ENCODE measurements at regions not wholly inside any gene's neighbourhood (a gene's known extent, or its start where the extent isn't known, plus 50 kb on each side); places are given as distances from the start of the nearest gene placed in this dataset.

DNA sequence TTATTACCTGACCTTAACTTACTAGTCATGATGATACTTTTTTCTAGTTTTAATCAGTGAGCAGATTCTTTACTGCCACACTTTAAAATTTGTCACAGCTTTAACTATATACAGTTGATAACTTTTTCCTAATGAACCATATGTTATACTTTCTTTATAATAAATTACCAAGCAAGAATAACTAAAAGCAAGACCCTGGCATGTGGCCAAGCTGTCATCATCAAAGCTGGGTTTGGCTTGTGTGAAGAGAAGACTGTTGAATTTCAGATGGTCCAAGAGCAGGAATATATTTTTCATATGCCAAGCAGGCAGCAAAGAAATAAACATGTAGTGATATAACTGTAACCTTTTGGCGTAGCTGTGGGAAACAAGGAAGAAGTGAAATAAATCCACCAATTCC is 93.5 kb downstream of the PUS7L start:
- DNase-seq: no peak

DNA sequence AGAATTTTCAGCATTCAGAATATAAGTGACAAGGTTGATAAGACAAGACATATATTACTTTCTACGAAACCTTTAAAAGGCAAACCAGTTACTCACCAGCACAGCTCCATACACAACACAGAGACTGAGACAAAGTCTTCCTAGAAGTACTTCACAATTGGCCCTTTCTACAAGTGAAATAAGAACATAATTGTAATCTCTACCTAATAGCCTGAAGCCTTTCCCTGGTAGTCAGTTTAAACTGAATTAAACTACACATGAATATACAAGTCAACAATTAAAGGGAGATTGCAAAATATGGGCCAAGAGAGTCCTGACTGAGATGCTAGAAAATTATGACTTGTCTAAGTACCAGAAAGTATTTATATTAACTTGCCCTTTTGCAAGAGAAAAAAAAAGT is 95.9 kb downstream of the PUS7L start:
- no peak for DNase-seq

- peak; percentile 24 for DNase-seq
These were observed 103.0 kb downstream of the PUS7L start for GRCh38 chr12:43655586-43655985.

DNA sequence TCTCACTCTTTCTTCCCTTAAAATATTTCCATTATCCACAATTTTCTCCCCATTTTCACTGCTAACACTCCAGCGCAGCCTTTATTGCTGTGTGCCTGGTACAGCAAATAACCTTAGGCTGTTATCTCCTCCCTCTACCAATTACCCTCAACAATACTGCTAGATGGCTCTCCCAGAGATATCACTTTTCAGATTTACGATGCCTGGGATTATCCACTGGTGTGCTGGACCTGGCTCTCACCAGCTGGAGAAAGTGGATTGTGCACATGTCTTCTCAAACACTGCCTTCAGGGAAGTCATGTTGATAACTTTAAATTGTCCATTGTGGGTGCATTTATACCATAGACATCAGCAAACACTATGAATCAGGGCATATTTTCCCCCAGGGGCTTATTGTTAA is 101.9 kb upstream of the ADAMTS20 start:
- DNase-seq: no peak

DNA sequence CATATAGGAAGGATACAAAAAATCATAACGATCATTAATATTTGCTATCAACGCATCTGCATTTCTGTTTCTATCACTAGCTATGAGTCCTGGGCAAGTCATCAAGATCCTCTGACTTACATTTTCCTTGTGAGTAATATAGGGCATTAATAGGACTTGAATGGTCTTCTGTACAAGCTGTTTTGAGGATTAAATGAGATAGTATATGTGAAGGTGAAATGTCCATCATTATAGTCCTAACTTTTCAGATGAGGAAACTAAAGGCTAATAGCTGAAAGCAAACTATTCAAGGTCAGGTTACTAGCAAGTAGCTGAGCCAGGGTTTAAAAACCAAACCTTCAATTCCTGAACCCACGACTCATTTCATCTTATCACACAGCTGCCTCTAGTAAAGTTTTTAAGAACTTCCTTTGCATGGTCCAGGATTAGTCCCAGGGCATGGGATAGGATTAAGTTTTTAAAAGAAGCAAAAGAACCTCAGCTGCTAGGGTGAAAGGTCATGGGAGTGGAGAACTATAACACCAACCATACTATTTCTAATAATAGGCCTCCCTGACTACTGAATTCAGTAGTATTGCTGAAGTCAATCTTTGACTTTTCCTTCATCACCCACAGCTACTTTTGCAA is 101.4 kb upstream of the ADAMTS20 start:
- no peak for DNase-seq

GRCh38 chr12:43648636-43649035 is 96.6 kb upstream of the ADAMTS20 start:
- no peak for DNase-seq

DNA sequence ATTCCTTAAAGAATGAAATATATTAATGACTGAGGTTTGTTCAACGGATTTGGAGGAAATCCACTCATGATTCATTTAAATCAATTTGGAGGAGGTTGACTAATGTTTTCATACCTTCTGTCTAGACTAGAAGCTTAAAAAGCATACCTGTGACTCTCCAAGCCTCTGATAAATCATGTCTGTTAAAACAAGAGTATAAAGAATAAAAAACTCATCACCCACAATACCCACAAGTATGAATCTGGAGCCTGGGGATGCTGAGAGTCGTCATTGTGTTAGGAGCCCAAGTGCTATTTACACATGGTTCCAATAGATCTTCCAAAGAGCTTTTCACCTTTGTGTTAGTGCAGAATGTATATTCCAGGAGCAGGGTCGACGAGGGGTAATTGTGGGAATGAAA is 86.8 kb upstream of the ADAMTS20 start:
- peak; percentile 5 for DNase-seq

- no peak for DNase-seq
These were observed 84.9 kb upstream of the ADAMTS20 start for GRCh38 chr12:43636725-43637463.

DNA sequence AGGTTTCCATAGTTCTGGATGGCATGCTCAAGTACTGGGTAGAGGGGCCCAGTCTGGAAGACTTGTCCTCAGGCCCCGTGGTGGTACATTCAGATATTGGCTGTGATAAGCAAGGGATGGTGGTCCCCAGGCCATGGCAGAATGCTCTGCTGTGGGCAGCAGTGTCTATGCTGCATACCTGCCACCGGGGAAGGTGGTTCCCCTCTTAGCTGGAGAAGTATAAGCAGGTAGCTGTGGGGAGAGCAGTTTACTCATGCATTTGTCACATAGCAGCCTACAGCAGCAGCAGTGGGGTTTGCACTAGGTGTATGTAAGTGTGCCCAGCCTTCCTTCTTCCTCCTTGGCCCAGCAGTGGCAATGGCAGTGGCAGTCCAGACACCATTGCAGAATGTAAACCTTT is 69.3 kb upstream of the ADAMTS20 start:
- no peak for DNase-seq

DNA sequence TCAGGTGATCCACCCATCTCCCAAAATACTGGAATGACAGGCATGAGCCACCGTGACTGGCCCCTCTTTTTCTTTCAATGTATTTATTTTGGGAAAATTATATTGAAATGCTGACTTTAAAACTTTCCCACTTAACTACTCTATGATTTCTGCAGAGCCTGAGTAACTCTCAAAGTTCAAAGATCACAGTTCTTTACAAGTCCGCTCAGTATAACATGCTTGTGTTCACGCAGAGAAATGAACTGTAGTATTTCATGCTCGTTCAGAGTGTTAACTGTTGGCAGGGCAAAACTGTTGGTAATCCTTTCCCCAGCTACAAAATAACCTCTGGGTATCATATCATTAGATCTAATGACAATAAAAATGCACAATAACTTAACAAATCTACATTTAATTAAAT is 50.7 kb upstream of the ADAMTS20 start:
- no peak for DNase-seq
